Brain microvascular endothelial cell (primary cell): ENCODE measurements at regions not wholly inside any gene's neighbourhood (a gene's known extent, or its start where the extent isn't known, plus 50 kb on each side); places are given as distances from the start of the nearest gene placed in this dataset.

Experiments
- DNase-seq: peaks from one replicate; pipeline ENCODE4 v3.0.0-alpha.2; 2020
- H3K27ac ChIP-seq: fragments of 250-450 bp; sonication (Bioruptor Pico); 2 replicates; pipeline ENCODE4 v1.5.1; 2020; ENCODE audit warnings: mild to moderate bottlenecking, moderate library complexity
- H3K27me3 ChIP-seq: fragments of 250-450 bp; sonication (Bioruptor Pico); replicated peaks from 2 replicates; pipeline ENCODE4 v1.5.1; 2020; ENCODE audit warnings: mild to moderate bottlenecking
- H3K36me3 ChIP-seq: fragments of 250-450 bp; sonication (Bioruptor Pico); replicated peaks from 2 replicates; pipeline ENCODE4 v1.5.1; 2020; ENCODE audit warnings: mild to moderate bottlenecking
- H3K4me3 ChIP-seq: 2 replicates; pipeline ENCODE4 v1.5.1; 2011; ENCODE audit warnings: low read depth, mild to moderate bottlenecking, control low read depth, low read length, moderate library complexity
- in situ Hi-C: cut with HindIII; loops from 2 replicates; pipeline ENCODE4 v1.10.0; 2017; ENCODE audit warnings: low sequenced_read_pairs, low pct_ligation_motif_present
- TF ChIP-seq, protein P1 (sequence below): IDR thresholded peaks from 2 replicates; pipeline ENCODE4 v1.5.1; 2011; ENCODE audit warnings: low read depth, mild to moderate bottlenecking, moderate library complexity, low read length, control low read depth, inconsistent platforms; ENCODE audit errors: missing control alignments

DNA sequence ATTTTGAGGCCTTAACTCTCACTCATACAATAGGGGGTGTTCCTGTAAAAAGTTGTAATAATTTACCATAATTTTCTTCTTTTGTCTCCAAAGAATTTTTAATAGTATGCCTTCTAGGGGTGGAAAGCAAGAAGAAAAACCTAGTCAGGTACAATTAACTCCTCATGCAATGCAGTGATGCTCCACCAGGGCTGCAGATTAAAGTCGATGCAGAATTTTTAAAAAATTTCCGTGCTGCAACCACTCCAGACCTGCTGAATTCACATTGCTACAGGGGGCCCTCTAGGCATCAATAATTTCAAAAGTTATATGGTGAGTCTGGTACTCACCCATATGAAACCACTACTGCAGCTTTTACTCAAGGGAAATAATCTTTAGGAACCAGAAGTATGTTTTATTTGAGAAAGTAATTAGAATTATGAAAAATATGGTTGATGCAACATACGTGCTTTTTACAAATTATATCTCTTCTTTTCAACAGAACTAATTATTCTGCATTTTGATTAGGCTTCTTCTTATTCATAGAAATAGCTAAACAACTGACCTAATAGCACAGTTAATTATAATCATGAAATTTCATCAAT lies 353.2 kb downstream of the BCAT1 start:
- Histone ChIP-seq H3K4me3 (no peak overlapping the region), H3K27ac (no peak overlapping the region), H3K36me3 (no peaks in the 10 kb centered on the region), H3K27me3 (no peaks in the 10 kb centered on the region)
- TF ChIP-seq, protein P1, sequence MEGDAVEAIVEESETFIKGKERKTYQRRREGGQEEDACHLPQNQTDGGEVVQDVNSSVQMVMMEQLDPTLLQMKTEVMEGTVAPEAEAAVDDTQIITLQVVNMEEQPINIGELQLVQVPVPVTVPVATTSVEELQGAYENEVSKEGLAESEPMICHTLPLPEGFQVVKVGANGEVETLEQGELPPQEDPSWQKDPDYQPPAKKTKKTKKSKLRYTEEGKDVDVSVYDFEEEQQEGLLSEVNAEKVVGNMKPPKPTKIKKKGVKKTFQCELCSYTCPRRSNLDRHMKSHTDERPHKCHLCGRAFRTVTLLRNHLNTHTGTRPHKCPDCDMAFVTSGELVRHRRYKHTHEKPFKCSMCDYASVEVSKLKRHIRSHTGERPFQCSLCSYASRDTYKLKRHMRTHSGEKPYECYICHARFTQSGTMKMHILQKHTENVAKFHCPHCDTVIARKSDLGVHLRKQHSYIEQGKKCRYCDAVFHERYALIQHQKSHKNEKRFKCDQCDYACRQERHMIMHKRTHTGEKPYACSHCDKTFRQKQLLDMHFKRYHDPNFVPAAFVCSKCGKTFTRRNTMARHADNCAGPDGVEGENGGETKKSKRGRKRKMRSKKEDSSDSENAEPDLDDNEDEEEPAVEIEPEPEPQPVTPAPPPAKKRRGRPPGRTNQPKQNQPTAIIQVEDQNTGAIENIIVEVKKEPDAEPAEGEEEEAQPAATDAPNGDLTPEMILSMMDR: peak; percentile 66
- DNase-seq: peak; percentile 24
- in situ Hi-C loops: no loop called here

DNA sequence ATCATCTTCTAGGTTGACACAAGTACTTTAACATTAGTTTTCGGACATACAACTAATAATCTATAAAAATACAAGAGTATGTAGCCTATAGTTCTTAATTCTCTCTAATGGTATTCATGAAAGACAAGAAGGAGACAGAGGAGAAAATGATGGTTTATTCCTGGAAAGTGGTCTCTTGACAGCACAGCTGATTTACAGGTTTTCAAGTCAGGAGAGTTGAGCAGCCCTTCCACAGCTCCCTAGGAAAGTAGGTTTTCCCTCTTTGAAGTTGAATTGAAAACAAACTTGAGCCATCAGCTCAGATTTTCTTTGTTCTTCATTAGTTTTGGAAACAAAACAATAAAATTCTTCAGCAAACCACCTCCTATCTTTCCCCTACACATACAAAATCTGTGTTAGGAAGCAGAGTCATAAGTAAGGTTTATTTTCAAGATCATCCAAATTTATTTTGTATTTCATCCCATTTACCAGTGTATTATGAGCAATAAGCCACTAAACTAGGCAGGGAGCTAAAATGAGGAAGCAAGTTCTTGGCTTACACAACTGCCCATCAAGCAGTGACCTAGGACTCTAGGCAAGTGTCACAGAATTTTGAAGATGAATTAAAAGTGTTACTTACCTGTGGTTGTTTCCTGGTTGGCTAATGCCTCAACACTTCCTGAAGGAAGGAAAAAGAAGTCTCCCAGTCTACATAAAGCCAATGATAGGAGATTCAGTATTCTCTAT lies 357.0 kb downstream of the BCAT1 start:
- DNase-seq: no peak
- Histone ChIP-seq H3K27me3 (no peaks in the 10 kb centered on the region), H3K36me3 (no peaks in the 10 kb centered on the region), H3K4me3 (no peak overlapping the region), H3K27ac (no peak overlapping the region)
- in situ Hi-C loops: no loop called here
- TF ChIP-seq, protein P1: no peak

DNA sequence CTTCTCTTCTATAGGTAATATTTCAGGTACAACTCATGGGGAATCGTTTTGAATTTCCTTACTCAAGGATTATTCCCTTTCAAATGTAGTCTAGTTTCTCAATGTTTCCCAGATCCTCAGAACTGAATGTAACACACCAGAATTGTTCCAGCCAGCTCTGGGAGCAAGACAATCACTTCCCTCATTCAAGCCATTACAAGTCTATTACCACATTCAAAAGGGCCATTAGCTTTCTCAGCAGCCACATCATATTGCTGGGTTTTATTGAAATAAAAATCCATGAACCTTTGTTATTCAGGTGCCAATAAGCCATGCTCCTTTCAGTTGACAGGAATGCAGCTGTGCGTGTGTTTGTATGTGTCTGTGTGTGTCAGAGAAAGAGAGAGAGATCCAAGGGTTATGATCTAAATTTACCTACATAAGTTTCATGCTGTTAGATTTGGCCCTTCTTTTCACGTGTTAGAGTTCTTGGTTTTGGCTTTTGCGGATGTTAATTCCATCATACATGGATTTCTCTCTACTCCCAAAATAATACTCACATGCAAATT lies 357.7 kb downstream of the BCAT1 start:
- no peak overlapping the region for H3K4me3 ChIP-seq
- H3K36me3 ChIP-seq: no peaks in the 10 kb centered on the region
- no peak for DNase-seq
- in situ Hi-C loops: no loop called here
- H3K27ac ChIP-seq: no peak overlapping the region
- H3K27me3 ChIP-seq: no peaks in the 10 kb centered on the region
- TF ChIP-seq, protein P1: no peak

DNA sequence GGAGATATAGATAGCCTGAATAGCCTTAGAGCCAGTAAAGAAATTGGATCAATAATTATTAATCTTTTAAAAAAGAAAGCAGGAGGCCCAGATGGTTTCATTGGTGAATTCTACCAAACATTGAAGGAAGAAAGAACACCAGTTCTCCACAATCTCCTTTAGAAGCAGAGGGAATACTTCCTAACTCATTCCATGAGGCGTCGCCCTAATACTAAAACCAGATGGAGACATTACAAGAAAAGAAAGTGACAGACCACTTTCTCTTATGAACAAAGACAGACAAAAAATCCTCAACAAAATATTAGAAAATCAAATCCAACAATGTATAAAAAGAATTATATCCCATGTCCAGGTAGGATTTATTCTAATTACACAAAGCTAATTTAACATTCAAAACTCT lies 362.6 kb downstream of the BCAT1 start:
- Histone ChIP-seq H3K27me3 (no peaks in the 10 kb centered on the region), H3K4me3 (no peak overlapping the region), H3K36me3 (no peaks in the 10 kb centered on the region), H3K27ac (no peak overlapping the region)
- no peak for DNase-seq
- in situ Hi-C loops: no loop called here
- TF ChIP-seq, protein P1: no peak

DNA sequence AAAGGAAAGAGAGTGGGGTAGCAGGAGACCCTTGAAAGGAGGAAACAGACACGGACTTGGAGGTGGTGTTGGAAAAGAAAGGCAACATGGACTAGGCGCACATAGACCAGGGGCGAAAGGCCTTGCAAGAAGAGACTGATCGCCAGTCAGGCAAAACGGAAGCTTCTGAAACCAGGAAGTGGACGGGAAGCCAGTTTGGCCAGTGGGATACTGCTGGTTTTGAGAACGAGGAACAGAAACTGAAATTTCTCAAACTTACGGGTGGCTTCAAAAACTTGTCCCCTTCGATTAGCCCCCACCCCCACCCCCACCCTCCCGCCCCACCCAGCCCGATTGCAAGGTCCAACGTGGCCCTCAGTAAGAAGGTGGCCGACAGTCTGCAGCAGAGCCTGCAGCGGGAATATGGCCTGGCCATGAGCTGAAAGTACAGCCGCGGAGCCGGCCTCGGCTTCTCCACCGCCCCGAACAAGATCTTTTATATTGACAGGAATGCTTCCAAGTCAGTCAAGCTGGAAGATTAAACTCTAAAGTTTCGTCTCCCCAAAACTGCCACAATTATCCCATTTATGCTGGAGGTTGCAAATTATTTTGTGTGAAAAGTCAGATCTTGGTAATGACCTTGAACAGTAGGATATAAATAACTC lies 364.7 kb downstream of the BCAT1 start:
- H3K27me3 ChIP-seq: no peaks in the 10 kb centered on the region
- TF ChIP-seq, protein P1: no peak
- H3K36me3 ChIP-seq: no peaks in the 10 kb centered on the region
- H3K4me3 ChIP-seq: no peak overlapping the region
- no peak overlapping the region for H3K27ac ChIP-seq
- in situ Hi-C loops: no loop called here
- DNase-seq: no peak
